ENCODE measurements at regions not wholly inside any gene's neighbourhood (a gene's known extent, or its start where the extent isn't known, plus 50 kb on each side); places are given as distances from the start of the nearest gene placed in this dataset.

- TF ChIP-seq CTCF (conservative IDR thresholded peaks at IDR 0.05), result no peak
- no peak for TF ChIP-seq EZH2 (IDR thresholded peaks at IDR 0.05; ENCODE audit: low read depth)
Observed at GRCh38 chr16:79864032-79864780, 263.7 kb upstream of the MAF start.

Measured in PC-9 (cell line).